Naive B cell (primary cell): ENCODE measurements at regions not wholly inside any gene's neighbourhood (a gene's known extent, or its start where the extent isn't known, plus 50 kb on each side); places are given as distances from the start of the nearest gene placed in this dataset.

Source experiments
- ATAC-seq, 2 donors: fragments of 150-1000 bp; cut with Tn5 transposase; 2 replicates each; pipeline ENCODE4 v1.10.0; 2021; ENCODE audit warnings: low read depth in 2 of 2, mild to moderate bottlenecking in 2 of 2, moderate library complexity in 2 of 2
- DNase-seq: peaks from one replicate; pipeline ENCODE4 v3.0.0; 2022
- H3K27ac Mint-ChIP-seq, 6 donors: one replicate each; pipeline ENCODE4 v1.8.0; 2020 to 2022; ENCODE audit warnings: mild to moderate bottlenecking in 6 of 6, mixed read lengths in 6 of 6, moderate library complexity in 5 of 6, inconsistent platforms in 2 of 6
- H3K27me3 Mint-ChIP-seq, 3 donors: one replicate each; pipeline ENCODE4 v1.8.0; 2021 to 2022; ENCODE audit warnings: mixed read lengths in 3 of 3, mild to moderate bottlenecking in 1 of 3
- H3K36me3 Mint-ChIP-seq, 2 donors: one replicate each; pipeline ENCODE4 v1.8.0; 2020 to 2022; ENCODE audit warnings: mixed read lengths in 2 of 2, inconsistent platforms in 1 of 2, mild to moderate bottlenecking in 1 of 2
- H3K4me1 Mint-ChIP-seq, 3 donors: one replicate each; pipeline ENCODE4 v1.8.0; 2020 to 2022; ENCODE audit warnings: mixed read lengths in 3 of 3, inconsistent platforms in 1 of 3, mild to moderate bottlenecking in 1 of 3, moderate library complexity in 1 of 3
- H3K4me3 Mint-ChIP-seq, 8 donors: one replicate each; pipeline ENCODE4 v1.8.0; 2020 to 2022; ENCODE audit warnings: mild to moderate bottlenecking in 8 of 8, mixed read lengths in 8 of 8, moderate library complexity in 8 of 8, inconsistent platforms in 2 of 8
- H3K9me3 Mint-ChIP-seq, 7 donors: one replicate each; pipeline ENCODE4 v1.8.0; 2020 to 2022; ENCODE audit warnings: mixed read lengths in 7 of 7, mild to moderate bottlenecking in 5 of 7, inconsistent platforms in 2 of 7, moderate library complexity in 1 of 7

- H3K4me3 Mint-ChIP-seq = no peak overlapping the region
- no peaks in the 10 kb centered on the region for H3K27me3 Mint-ChIP-seq
- no peak overlapping the region for H3K27ac Mint-ChIP-seq
- no peaks in the 10 kb centered on the region for H3K36me3 Mint-ChIP-seq
- no peak for ATAC-seq
- H3K4me1 Mint-ChIP-seq = no peaks in the 10 kb centered on the region
- no peak for DNase-seq
- H3K9me3 Mint-ChIP-seq = no peaks in the 10 kb centered on the region
Measured at GRCh38 chr6:146901940-146902816, 302.0 kb upstream of the STXBP5 start.

- H3K36me3 Mint-ChIP-seq = no peaks in the 10 kb centered on the region
- no peak overlapping the region for H3K27ac Mint-ChIP-seq
- H3K4me3 Mint-ChIP-seq = no peak overlapping the region
- no peaks in the 10 kb centered on the region for H3K4me1 Mint-ChIP-seq
- ATAC-seq (no peak), DNase-seq (no peak)
- no peaks in the 10 kb centered on the region for H3K9me3 Mint-ChIP-seq
- H3K27me3 Mint-ChIP-seq = no peaks in the 10 kb centered on the region
Measured at GRCh38 chr6:146902846-146903245, 301.4 kb upstream of the STXBP5 start.

- Mint-ChIP-seq H3K4me1 (no peaks in the 10 kb centered on the region), H3K36me3 (no peaks in the 10 kb centered on the region), H3K27ac (no peak overlapping the region), H3K27me3 (peaks cover 0 to under 1% (median 0%) of the 10 kb centered on the region in 3 donors), H3K4me3 (no peak overlapping the region), H3K9me3 (no peaks in the 10 kb centered on the region)
- ATAC-seq (no peak), DNase-seq (no peak)
Measured at GRCh38 chr6:146903451-146903850, 300.8 kb upstream of the STXBP5 start.

- no peaks in the 10 kb centered on the region for H3K9me3 Mint-ChIP-seq
Measured at GRCh38 chr6:146904596-146904995, 299.6 kb upstream of the STXBP5 start.

GRCh38 chr6:146905181-146905704, 299.0 kb upstream of the STXBP5 start:
- H3K9me3 Mint-ChIP-seq = no peaks in the 10 kb centered on the region
- H3K4me1 Mint-ChIP-seq = no peaks in the 10 kb centered on the region
- H3K27me3 Mint-ChIP-seq = peaks cover 0 to 6% (median 0%) of the 10 kb centered on the region in 3 donors
- ATAC-seq = no peak
- no peak for DNase-seq
- H3K36me3 Mint-ChIP-seq = no peaks in the 10 kb centered on the region
- H3K27ac Mint-ChIP-seq = no peak overlapping the region
- no peak overlapping the region for H3K4me3 Mint-ChIP-seq

More at GRCh38 chr6:146904596-146904995, 299.6 kb upstream of the STXBP5 start:
- DNase-seq = no peak
- H3K27ac Mint-ChIP-seq = no peak overlapping the region
- no peak overlapping the region for H3K4me3 Mint-ChIP-seq
- no peak for ATAC-seq
- H3K4me1 Mint-ChIP-seq = no peaks in the 10 kb centered on the region
- no peaks in the 10 kb centered on the region for H3K36me3 Mint-ChIP-seq
- peaks cover 0 to 4% (median 0%) of the 10 kb centered on the region in 3 donors for H3K27me3 Mint-ChIP-seq

- ATAC-seq = no peak
- Mint-ChIP-seq H3K4me3 (no peak overlapping the region), H3K27me3 (peaks cover 8 to 9% (median 8%) of the 10 kb centered on the region in 3 donors)
Measured at GRCh38 chr6:146908786-146909185, 295.4 kb upstream of the STXBP5 start.

GRCh38 chr6:146909376-146909775, 294.8 kb upstream of the STXBP5 start:
- Mint-ChIP-seq H3K36me3 (no peaks in the 10 kb centered on the region), H3K4me3 (no peak overlapping the region), H3K27me3 (peaks cover 9 to 15% (median 14%) of the 10 kb centered on the region in 3 donors), H3K4me1 (peaks cover 0 to 4% (median 0%) of the 10 kb centered on the region in 3 donors), H3K9me3 (no peaks in the 10 kb centered on the region), H3K27ac (no peak overlapping the region)
- DNase-seq = no peak
- ATAC-seq = no peak

More at GRCh38 chr6:146908786-146909185, 295.4 kb upstream of the STXBP5 start:
- H3K9me3 Mint-ChIP-seq = no peaks in the 10 kb centered on the region
- H3K36me3 Mint-ChIP-seq = no peaks in the 10 kb centered on the region
- no peak overlapping the region for H3K27ac Mint-ChIP-seq
- no peaks in the 10 kb centered on the region for H3K4me1 Mint-ChIP-seq
- DNase-seq = no peak

- ATAC-seq (no peak), DNase-seq (no peak)
- no peak overlapping the region for H3K4me3 Mint-ChIP-seq
- H3K27ac Mint-ChIP-seq = no peak overlapping the region
- H3K27me3 Mint-ChIP-seq = peaks cover 12 to 18% (median 14%) of the 10 kb centered on the region in 3 donors
- H3K36me3 Mint-ChIP-seq = no peaks in the 10 kb centered on the region
- no peaks in the 10 kb centered on the region for H3K9me3 Mint-ChIP-seq
- peaks cover 0 to 4% (median 0%) of the 10 kb centered on the region in 3 donors for H3K4me1 Mint-ChIP-seq
Measured at GRCh38 chr6:146909886-146910285, 294.3 kb upstream of the STXBP5 start.

GRCh38 chr6:146910611-146911010, 293.6 kb upstream of the STXBP5 start:
- H3K27ac Mint-ChIP-seq = no peak overlapping the region
- peaks cover 0 to 4% (median 0%) of the 10 kb centered on the region in 3 donors for H3K4me1 Mint-ChIP-seq
- no peak overlapping the region for H3K4me3 Mint-ChIP-seq
- no peak for ATAC-seq
- no peaks in the 10 kb centered on the region for H3K36me3 Mint-ChIP-seq
- DNase-seq = no peak
- peaks cover 12 to 18% (median 14%) of the 10 kb centered on the region in 3 donors for H3K27me3 Mint-ChIP-seq
- no peaks in the 10 kb centered on the region for H3K9me3 Mint-ChIP-seq

GRCh38 chr6:146911635-146912215, 292.5 kb upstream of the STXBP5 start:
- H3K9me3 Mint-ChIP-seq = no peaks in the 10 kb centered on the region
- no peak overlapping the region for H3K4me3 Mint-ChIP-seq
- H3K4me1 Mint-ChIP-seq = peaks cover 0 to 4% (median 0%) of the 10 kb centered on the region in 3 donors
- ATAC-seq = no peak
- no peak for DNase-seq
- no peaks in the 10 kb centered on the region for H3K36me3 Mint-ChIP-seq
- peaks cover 15 to 21% (median 18%) of the 10 kb centered on the region in 3 donors for H3K27me3 Mint-ChIP-seq
- H3K27ac Mint-ChIP-seq = no peak overlapping the region

- Mint-ChIP-seq H3K27me3 (peaks cover 18 to 21% (median 18%) of the 10 kb centered on the region in 3 donors), H3K4me1 (peaks cover 0 to 4% (median 0%) of the 10 kb centered on the region in 3 donors), H3K36me3 (no peaks in the 10 kb centered on the region), H3K4me3 (no peak overlapping the region), H3K27ac (peak overlapping the region in 1 of 6 donors; percentile 18), H3K9me3 (no peaks in the 10 kb centered on the region)
- no peak for DNase-seq
- no peak for ATAC-seq
Measured at GRCh38 chr6:146912730-146913685, 291.2 kb upstream of the STXBP5 start.

GRCh38 chr6:146913842-146914488, 290.3 kb upstream of the STXBP5 start:
- ATAC-seq (no peak), DNase-seq (no peak)
- H3K36me3 Mint-ChIP-seq = no peaks in the 10 kb centered on the region
- no peaks in the 10 kb centered on the region for H3K9me3 Mint-ChIP-seq
- peaks cover 14 to 21% (median 18%) of the 10 kb centered on the region in 3 donors for H3K27me3 Mint-ChIP-seq
- H3K27ac Mint-ChIP-seq = no peak overlapping the region
- no peak overlapping the region for H3K4me3 Mint-ChIP-seq
- H3K4me1 Mint-ChIP-seq = peaks cover 0 to 4% (median 0%) of the 10 kb centered on the region in 3 donors
